HepG2 (cell line): ENCODE measurements at regions not wholly inside any gene's neighbourhood (a gene's known extent, or its start where the extent isn't known, plus 50 kb on each side); places are given as distances from the start of the nearest gene placed in this dataset.

Source experiments
- CTCF ChIP-seq: sonication (generic); formaldehyde crosslinking; IDR thresholded peaks from 2 replicates; pipeline ENCODE4 v1.5.0; 2020; ENCODE audit warnings: mild to moderate bottlenecking, missing genetic modification reagents, moderate library complexity
- GLMP ChIP-seq: sonication (generic); formaldehyde crosslinking; IDR thresholded peaks from 2 replicates; pipeline ENCODE4 v1.9.0; 2021; ENCODE audit warnings: missing genetic modification reagents, mild to moderate bottlenecking, borderline replicate concordance
- KDM4B ChIP-seq: sonication (generic); formaldehyde crosslinking; IDR thresholded peaks from 2 replicates; pipeline ENCODE4 v1.4.0; 2020; ENCODE audit warnings: missing genetic modification reagents
- NAIF1 ChIP-seq: sonication (generic); formaldehyde crosslinking; IDR thresholded peaks from 2 replicates; pipeline ENCODE4 v1.5.0; 2020; ENCODE audit warnings: mild to moderate bottlenecking, missing genetic modification reagents, borderline replicate concordance
- NFE2L1 ChIP-seq: sonication (generic); formaldehyde crosslinking; IDR thresholded peaks from 2 replicates; pipeline ENCODE4 v1.4.0; 2020; ENCODE audit warnings: missing genetic modification reagents, mild to moderate bottlenecking, borderline replicate concordance
- PBX2 ChIP-seq: IDR thresholded peaks from 2 replicates; pipeline ENCODE4 v1.6.1; 2016; ENCODE audit warnings: control low read depth
- POLR2A ChIP-seq, 2 experiments: IDR thresholded peaks; 2 replicates each; pipeline ENCODE4 v1.6.1; 2011; ENCODE audit warnings: low read depth in 2 of 2, low read length in 2 of 2, mild to moderate bottlenecking in 1 of 2, moderate library complexity in 1 of 2; ENCODE audit not compliant: insufficient read depth in 1 of 2
- POLR2AphosphoS5 ChIP-seq: IDR thresholded peaks from 2 replicates; pipeline ENCODE4 v1.6.1; 2012; ENCODE audit warnings: low read depth, low read length
- RAD21 ChIP-seq: fragments of 450-650 bp; formaldehyde crosslinking; IDR thresholded peaks from 2 replicates; pipeline ENCODE4 v1.5.0; 2020; ENCODE audit warnings: mild to moderate bottlenecking
- ZNF232 ChIP-seq: sonication (generic); formaldehyde crosslinking; IDR thresholded peaks from 2 replicates; pipeline ENCODE4 v1.4.0; 2020; ENCODE audit warnings: missing genetic modification reagents, borderline replicate concordance
- ZNF766 ChIP-seq: sonication (generic); formaldehyde crosslinking; IDR thresholded peaks from 2 replicates; pipeline ENCODE4 v1.5.0; 2020; ENCODE audit warnings: missing genetic modification reagents, borderline replicate concordance
- ZSCAN5A ChIP-seq: sonication (generic); formaldehyde crosslinking; IDR thresholded peaks from 2 replicates; pipeline ENCODE4 v1.8.0; 2022; ENCODE audit warnings: mild to moderate bottlenecking, missing genetic modification reagents, borderline replicate concordance

GRCh38 chr2:45173513-45173912 is 164.3 kb upstream of the SIX2 start:
- no peak for TF ChIP-seq NAIF1 (CRISPR knock-in tag)
- no peak for TF ChIP-seq PBX2 (CRISPR knock-in tag)
- TF ChIP-seq GLMP (CRISPR knock-in tag), result no peak
- no peak for TF ChIP-seq ZSCAN5A
- no peak for TF ChIP-seq CTCF (CRISPR knock-in tag)
- no peak for TF ChIP-seq KDM4B (CRISPR knock-in tag)
- TF ChIP-seq RAD21 (CRISPR knock-in tag), result no peak
- TF ChIP-seq POLR2AphosphoS5, result no peak
- no peak for TF ChIP-seq NFE2L1
- no peak for TF ChIP-seq ZNF232
- TF ChIP-seq ZNF766 (CRISPR knock-in tag), result no peak
- TF ChIP-seq POLR2A (IDR thresholded peaks at IDR 0.05; ENCODE audit: insufficient read depth in 1 of 2, low read depth in 2 of 2, low read length in 2 of 2), result no peak
